NCI-H2081 (cell line): ENCODE measurements at regions not wholly inside any gene's neighbourhood (a gene's known extent, or its start where the extent isn't known, plus 50 kb on each side); places are given as distances from the start of the nearest gene placed in this dataset.

ENCODE experiments used
- DNase-seq, 2 experiments: peaks; one replicate each; lab custom pipeline; 2025; lab: John Stamatoyannopoulos, UW

DNA sequence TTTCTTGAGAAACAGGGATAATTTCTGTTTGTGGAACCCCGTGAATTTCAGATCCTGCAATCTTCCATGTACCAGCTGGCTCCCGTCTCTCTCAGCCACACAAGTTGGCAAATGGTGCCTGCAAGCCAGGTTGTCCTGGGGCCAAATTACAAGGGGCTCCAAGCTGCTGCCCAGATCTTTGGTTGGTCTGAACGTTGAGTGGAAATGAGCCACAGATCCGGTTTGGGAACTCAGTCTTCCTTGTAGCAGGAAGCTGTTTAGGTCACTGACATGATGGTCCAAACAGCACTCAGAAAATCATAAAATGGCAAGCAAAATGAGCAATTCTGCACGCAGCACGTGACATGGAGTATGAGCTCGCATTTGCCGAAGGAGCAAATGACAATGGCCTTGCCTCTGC lies 1496.4 kb downstream of the TBC1D22A start:
- DNase-seq: no peak

DNA sequence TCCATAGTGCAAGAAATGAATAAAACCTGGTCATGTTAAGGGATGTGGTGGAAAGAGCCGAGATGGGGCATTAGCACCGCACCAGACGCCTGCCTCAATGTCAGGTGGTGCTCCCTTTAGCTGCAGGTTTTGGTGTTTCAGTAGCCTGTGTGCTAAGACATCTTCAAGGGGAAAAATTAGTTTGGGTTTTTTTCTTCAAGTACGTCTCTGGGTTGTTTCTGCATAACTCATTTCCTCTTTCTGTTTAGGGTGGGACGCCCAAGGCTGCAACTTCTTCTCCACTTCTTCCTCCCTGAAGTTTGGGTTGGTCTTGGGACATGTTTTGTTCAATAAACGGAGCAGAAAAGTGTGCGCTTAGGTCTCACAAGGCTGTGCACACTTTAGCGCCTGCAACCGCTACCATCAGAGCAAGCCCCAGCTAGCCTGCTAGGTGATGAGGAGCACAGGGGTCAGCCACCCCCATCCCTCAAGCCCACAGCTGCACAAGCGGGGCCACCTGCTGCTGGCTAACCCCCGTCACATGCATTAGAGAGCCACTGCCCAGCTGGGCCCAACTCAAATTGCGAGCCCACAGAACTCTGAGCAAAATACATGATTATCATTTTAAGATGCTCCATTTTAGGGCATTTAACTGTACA lies 1495.7 kb downstream of the TBC1D22A start:
- no peak for DNase-seq

DNA sequence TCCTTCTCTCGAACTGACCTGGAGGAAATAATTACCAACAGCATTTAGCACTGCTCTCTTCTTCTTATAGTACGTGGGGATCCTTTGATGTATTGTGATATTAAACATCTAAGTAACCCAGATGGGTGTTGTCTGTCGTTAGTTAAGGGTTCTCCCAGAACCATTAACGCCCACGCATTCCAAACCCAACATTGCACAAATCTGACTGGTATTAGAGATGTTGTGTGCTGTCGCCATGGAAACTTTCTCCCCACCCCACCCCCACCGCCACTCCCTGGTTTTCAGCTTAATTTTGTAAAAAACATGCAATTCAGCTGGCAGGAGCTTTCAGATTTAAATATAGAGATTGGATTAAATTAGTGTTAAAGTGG lies 1495.2 kb downstream of the TBC1D22A start:
- DNase-seq: no peak

DNA sequence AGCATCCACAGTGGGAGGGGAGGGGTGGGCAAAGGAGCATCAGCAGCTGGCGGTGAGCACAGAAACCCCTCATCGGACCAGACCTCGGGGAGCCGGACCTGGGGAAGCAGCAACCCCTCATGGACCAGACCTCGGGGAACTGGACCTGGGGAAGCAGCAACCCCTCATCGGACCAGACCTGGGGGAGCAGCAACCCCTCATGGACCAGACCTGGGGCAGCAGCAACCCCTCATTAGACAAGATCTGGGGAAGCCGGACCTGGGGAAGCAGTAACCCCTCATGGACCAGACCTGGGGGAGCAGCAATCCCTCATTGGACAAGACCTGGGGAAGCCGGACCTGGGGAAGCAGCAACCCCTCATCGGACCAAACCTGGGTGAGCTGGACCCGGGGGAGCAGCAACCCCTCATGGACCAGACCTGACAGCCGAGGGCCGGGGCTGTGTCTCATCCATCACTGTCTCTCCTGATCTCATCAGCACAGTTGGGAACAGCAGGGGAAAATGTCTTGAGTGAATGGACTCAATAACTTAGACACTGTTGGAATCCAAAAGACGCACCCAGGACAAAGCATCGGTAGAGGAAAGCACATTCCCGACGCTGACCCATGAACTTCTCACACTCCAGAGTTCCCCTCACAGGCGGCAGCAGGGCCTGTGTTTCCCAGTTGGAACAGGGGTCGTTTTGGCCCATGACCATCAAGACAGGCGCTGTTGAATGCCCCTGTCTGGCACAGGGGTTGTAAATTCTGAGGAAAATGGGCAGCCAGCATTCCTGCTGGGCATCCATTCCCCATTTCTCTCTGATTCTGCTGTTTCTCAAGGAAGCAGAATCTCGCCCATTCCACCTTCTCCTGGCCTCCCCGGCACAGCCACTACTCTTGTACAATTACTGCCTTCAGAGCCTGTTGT lies 1494.6 kb downstream of the TBC1D22A start:
- DNase-seq: no peak

DNA sequence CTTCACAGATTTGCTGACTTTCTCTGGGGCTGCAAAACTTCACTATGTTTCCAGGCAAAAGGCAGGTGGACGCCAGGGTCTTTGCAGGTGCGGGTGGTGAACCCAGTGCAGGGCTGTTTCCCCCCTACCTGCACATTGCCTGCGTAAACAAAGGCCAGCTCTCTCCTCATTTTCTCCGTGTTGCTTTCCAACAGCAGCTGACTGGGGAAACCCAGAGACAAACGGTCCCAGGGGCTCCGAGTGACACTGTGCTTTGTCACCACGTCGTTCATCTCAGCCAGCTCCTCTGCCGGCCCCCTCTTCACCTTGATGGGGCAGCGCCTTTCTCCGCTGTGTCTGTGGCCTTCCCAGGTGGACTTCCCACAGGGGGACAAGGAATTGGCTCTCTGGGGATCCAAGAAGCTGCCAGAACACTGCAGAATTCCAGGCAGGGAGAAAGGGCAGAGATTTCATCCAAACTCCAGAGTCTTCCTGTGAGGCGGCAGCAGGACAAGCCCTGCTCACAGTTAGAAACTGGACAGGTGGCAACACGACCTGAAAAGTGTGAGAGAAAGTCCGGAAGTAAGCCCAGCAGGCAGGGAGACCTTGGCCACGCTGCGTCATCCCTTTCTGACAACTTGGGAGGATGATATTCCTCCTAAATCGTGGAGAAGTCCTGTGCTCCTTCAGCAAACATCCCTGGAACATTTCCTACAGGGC lies 1493.7 kb downstream of the TBC1D22A start:
- DNase-seq: no peak

DNA sequence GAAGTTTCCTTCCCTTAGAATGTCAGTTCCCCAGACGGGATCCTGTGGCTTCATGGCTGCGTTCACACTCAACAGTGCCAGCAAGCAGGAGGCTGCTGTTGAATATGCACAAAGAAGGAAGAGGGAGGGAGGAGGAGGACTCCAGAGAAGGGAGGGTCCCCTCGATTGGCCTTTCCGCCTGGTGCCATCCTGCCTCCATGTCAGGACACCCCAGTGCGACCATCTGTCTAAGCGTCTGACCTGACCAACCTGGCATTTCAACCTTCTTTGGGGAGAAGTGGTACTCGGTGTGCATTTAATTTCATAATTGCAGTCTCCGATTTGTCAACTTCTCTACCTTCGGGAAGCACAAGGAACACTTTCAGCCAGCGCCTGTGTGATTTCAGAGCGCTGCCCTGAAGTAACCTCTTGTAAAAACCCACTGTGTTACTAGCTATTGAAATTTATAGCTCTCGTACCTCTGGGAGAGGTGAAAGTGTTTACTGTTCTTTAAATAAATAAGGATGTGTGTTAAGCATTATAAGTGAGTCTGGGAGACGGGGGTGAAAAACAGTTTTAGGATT lies 1491.9 kb downstream of the TBC1D22A start:
- DNase-seq: no peak

DNA sequence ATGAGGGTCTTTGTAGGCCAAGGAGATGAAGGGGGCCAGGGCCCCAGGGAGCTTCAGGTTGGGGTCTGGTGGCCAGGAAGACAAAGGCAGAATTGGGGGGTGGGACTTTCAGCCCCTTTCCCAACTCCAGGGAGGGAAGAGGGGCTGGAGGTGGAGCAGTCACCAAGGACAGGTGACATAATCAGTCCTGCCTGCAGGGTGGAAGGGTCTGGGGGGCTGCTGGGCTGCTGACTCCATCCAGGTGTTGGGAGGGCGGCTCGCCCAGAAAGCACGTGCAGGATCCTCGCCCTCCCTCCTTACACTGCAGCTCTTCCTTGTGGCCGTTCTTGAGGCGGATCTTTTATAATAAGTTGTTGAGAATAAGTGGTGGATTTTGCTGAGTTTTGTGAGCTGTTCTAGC lies 1491.1 kb downstream of the TBC1D22A start:
- no peak for DNase-seq

DNA sequence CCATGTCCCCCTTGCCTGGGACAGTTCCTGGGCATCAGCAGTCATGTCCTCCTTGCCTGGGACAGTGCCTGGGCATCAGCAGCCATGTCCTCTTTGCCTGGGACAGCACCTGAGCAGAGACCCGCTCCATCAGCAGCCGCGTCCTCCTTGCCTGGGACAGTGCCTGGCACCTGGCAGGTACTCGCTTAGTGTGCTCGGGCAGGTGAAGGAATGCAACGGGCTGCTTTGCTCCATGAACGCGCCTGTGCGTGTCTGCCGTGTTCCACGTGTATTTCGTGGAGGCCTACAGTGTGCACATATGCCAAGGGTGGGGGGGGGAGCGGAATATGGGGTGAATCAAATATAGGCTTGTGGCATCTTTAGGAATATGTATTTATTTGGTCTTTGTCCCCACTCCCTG lies 1490.7 kb downstream of the TBC1D22A start:
- no peak for DNase-seq

DNA sequence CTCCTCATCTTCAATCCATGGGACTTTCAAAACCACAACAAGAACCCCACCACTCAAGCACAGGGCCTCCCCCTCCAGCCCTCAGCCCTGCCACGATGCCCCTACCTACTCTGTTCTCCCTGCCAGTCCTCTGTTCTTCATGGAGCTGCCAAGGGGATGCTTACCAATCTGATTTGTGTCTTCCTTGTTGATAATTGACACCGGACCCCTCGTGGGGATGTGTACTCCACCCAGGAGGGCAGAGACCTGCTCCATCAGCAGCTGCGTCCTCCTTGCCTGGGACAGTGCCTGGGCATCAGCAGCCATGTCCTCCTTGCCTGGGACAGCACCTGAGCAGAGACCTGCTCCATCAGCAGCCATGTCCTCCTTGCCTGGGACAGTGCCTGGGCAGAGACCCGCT lies 1489.2 kb downstream of the TBC1D22A start:
- no peak for DNase-seq

DNA sequence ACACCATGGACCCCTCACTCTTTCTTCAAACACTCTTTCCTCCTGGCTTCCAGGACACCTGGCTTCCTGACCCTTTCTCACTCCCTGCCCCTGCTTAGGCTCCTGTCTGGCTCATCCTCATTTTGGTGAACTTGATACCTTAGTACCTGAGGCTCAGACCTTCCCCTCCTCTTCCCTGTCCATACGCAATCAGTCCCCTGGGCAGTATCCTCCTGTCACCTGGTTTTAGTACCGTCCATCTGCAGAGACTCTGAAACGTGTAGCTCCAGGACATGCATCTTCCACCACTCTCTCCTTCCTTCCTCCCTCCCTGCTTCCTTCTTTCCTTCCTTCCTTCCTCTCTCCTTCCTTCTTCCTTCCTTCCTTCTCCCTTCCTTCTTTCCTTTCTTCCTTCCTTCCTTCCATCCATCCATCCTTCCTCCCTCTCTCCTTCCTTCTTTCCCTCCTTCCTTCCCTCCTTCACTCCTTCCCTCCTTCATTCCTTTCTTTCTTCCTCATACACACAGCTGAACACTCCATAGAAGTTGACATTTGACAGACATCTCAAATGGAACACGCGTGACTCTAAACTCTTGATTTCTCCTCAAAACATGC lies 1488.6 kb downstream of the TBC1D22A start:
- DNase-seq: no peak

DNA sequence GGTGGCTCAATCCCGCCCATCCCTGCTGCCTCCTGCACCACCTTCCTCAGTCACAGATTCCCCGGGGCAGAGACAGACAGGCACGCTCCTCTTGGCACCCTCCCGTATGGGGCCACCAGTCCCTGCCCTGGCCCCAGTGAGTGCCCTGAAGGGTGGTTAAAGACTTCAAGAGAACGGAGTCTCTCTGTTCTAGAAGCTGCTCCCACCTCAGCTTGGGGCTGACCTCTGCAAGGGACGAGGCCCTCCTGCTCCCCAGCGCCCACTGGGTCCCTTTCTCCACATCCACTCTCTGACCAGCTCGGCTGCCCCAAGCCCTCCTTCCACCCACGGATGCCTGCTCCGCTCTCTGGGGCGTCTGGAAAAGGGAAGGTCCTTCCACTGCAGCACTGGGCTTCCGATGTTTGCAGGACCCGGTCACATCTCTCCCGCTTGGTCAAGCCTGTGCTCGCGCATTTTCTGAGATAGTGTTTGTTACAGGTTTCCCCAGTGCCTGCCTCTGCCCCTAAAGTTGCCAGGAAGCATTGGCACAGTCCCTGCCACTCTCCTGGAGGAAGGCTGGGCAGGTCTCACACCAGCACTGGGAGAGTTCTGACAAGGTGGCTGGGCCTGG lies 1487.9 kb downstream of the TBC1D22A start:
- DNase-seq: no peak

DNA sequence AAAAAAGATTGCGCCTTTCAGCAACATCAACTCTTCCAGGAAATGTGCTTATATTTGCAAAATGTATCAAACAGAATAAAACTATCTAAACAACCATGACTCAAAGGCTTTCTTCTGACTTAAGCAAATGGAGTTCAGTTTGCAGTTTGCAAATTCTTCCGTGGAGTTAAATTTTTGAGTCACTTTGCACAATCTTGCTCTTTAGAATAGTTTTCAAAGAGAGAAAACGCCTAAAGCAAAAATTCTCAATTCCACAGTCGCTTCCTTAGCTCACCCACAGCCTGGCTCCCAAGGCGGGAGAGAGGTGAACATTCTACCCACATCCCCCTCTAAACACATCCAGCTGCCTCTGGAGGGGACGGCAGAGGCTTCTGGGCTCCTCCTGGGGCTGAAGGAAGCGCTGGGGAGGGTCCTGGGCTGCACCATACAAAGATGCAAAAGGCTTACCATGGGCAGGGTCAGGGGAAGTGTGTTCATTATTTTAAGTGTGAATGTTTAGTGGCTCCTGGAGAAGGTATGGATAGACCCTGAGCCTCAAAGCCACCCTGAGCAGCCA lies 1487.3 kb downstream of the TBC1D22A start:
- DNase-seq: no peak

DNA sequence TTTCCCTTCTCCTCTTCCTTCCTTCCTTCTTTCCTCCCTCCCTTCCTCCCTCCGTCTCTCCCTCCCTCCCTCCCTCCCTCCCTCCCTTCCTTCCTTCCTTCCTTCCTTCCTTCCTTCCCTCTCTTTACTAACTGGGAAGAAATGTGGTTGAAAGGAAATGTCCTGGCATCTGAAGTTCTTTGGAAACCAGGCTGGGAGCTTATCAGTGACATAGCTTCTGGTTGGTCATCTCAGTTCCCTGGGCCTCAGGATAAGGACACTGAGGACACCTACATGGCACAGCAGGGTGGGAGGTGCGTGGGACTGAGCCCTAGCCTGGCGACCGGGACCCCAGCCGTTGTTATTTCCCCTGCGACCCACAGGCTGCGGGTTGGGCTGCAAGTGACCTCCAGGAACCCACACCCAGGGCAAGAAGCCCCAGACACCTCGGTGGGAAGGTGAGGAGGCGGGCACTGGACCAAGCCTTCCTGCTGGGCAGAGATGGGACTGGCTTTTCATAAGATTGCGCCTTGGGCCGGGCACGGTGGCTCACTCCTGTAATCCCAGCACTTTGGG lies 1486.5 kb downstream of the TBC1D22A start:
- DNase-seq: no peak

DNA sequence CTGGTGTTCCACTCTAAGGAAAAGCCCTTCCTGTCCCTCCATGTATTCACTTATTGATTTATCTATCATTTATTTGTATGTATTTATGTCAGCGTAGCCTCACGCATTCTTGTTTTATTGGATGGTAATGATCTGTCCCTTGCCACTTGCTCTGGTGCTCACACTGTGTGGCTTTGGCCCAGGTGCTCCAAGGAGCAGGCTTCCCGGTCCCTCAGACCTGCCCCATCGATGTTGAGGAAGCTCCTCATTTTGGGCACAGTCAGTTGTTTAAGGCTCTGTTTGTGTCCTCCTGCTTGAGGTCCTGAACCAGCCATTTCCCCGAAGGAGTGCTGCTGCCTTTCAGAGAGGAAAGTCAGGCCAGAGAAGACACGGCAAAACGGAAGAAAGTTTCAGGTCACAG lies 1485.4 kb downstream of the TBC1D22A start:
- DNase-seq: no peak

DNA sequence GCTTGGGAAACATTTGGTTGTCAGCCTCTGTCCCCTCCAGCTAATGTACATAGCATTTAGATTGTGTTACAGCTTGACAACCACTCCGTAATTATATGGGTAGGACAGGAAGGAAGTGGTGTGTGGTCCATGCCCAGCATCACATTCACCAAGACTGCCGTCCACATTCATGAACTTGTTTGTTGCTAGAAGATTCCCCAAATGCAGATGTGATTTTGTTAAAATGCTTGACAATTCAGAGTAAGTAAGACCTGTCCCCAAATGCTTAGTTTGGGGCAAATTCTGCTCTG lies 1482.7 kb downstream of the TBC1D22A start:
- no peak for DNase-seq

DNA sequence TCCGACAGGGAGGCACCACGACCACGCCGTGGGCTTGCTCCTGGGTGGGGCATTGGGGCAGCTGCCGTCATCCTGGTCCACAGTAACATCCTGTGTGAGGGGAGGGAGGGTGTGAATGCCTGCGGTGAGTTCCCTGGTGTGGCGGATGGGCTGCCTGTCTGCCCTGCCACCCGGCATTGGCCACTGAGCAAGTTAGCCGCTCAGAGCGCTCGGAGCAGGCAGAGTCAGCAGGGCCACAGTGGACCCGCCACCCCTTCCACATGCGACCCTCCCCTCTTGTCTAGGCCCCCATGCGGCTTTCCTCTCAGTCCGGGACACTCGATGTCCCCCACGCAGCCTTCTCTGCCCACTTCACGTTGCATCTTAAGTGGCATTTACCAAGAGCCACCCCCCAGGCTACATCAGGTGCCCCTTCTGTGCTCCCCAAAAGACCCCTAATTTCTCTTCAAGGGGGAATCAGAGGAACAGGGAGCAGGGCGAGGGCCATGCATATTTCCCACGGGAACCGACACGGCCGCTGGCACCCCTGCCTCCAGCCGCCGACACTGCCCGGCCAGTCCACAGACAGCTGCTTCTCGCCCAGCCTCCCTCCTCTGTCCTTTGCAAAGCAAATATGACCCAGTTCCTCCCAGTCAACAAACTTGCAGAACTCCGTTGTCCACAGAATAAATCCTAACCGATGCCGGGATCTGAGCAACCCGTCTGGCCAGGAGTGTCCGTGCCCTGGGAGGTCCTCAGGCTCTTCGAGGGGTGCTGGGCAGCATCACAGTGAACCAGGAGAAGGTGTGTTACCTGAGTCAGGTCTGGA lies 1482.1 kb downstream of the TBC1D22A start:
- DNase-seq: no peak

DNA sequence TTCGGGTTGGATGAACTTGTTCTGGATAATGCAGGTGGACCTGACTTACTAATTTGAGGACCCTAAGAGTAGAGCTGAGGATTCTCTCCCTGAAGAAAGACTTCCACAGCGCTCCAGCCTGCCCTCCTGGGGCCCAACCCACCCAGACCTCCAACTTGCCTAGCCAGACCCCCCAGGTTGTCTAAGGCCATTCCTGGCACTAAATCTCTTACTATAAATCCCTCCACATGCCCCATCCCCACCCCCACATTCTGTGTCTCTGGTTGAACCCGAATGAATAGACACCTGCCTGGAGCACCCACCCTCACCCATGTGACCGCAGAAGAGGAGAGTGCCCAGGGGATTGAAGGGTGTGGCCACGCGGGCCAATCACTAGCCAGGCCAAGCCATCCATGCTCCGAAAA lies 1480.0 kb downstream of the TBC1D22A start:
- no peak for DNase-seq

DNA sequence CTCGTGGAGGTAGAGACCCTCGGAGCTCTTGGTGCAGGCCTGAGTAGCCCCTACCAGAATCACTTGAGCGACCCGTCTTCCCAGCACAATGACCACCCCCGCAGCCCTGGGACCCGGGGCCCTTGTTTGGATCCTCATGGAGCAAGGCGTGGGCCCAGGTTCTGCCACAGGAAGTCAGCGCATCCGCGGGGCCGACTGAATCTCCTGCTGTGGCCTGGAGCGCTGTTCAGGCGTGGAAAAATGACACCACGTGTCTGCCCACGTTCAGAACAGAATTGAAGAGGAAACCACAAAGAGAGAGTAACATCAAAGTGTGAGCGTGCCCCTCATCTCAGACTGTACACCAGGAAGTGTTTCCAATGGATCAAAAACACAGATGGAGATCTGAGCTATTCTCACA lies 1479.2 kb downstream of the TBC1D22A start:
- DNase-seq: no peak

DNA sequence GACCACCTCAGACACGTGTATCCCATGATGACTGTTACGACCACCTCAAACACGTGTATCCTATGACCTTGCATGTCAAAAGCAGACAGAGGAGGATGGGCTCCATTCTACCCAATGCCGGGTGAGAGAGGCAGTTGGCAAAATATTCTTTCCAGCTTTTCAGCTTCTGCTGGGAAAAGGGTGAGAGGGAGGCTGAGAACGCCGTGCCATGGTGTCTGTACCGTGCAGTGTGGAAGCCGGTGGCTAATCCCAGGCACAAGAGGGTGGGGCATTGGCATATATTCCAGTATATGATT lies 1478.4 kb downstream of the TBC1D22A start:
- DNase-seq: no peak

DNA sequence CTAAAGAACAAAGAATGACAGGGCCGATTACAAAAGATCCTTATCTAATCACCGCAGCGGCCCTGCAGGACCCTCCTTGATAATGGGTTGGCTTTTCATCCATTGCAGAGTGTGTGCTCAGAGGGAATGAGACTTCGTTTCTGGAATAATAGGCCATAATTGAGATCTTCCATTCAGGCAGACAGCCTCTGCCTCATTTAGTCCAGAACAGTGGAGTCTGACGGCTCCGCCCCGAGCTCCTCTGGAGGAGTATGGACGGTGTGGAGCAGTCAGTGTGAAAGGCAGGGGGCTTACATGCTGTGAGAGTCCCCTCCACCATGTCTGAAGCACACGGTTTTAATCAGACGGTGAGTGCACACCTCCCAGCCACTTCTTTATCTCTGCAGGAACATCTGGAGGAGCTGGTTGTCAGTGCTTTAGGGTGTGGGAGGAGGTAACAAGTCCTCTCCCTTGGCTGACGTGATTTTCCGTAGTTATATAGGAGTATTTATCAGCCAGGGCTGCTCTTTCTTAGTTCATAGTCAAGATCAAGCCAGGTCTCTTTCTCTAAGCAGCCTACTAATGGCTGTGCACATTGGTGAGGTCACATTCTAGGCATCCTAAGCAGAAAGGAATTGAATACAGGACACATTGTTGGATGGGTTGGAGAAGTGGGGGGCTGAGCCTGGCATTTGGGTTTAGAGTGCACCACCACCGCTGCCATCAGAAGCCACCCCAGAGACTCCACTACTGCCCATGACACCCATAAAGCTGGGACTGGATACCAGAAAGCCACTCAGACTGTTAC lies 1477.9 kb downstream of the TBC1D22A start:
- no peak for DNase-seq
